HG03521 (cell line): ENCODE measurements at regions not wholly inside any gene's neighbourhood (a gene's known extent, or its start where the extent isn't known, plus 50 kb on each side); places are given as distances from the start of the nearest gene placed in this dataset.

ENCODE experiments used
- ATAC-seq: cut with Tn5 transposase; IDR thresholded peaks from one replicate; pipeline ENCODE4 v1.9.1; 2021; ENCODE audit warnings: mild to moderate bottlenecking, moderate library complexity; ENCODE audit not compliant: unreplicated experiment

GRCh38 chr18:21996351-21996826 lies 173.0 kb upstream of the GATA6 start:
- ATAC-seq, result no peak

- no peak for ATAC-seq
These were observed 171.9 kb upstream of the GATA6 start for GRCh38 chr18:21997207-21998143.

- no peak for ATAC-seq
These were observed 170.9 kb upstream of the GATA6 start for GRCh38 chr18:21998486-21998885.

GRCh38 chr18:22001912-22002487 lies 167.4 kb upstream of the GATA6 start:
- no peak for ATAC-seq

GRCh38 chr18:22005191-22005841 lies 164.1 kb upstream of the GATA6 start:
- ATAC-seq, result no peak

- no peak for ATAC-seq
These were observed 162.9 kb upstream of the GATA6 start for GRCh38 chr18:22006458-22006857.

- ATAC-seq, result no peak
These were observed 160.1 kb upstream of the GATA6 start for GRCh38 chr18:22009242-22009641.

- ATAC-seq, result no peak
These were observed 155.4 kb upstream of the GATA6 start for GRCh38 chr18:22013993-22014392.

GRCh38 chr18:22015156-22015555 lies 154.2 kb upstream of the GATA6 start:
- ATAC-seq, result no peak

- no peak for ATAC-seq
These were observed 151.0 kb upstream of the GATA6 start for GRCh38 chr18:22018366-22018765.

GRCh38 chr18:22019193-22019592 lies 150.2 kb upstream of the GATA6 start:
- ATAC-seq, result no peak

GRCh38 chr18:22020127-22020866 lies 149.1 kb upstream of the GATA6 start:
- no peak for ATAC-seq

GRCh38 chr18:22020867-22021370 lies 148.5 kb upstream of the GATA6 start:
- no peak for ATAC-seq

GRCh38 chr18:22021701-22022100 lies 147.7 kb upstream of the GATA6 start:
- ATAC-seq, result no peak

- ATAC-seq, result no peak
These were observed 144.5 kb upstream of the GATA6 start for GRCh38 chr18:22024924-22025323.

- no peak for ATAC-seq
These were observed 143.0 kb upstream of the GATA6 start for GRCh38 chr18:22026362-22026761.

GRCh38 chr18:22026889-22027288 lies 142.5 kb upstream of the GATA6 start:
- ATAC-seq, result no peak

- no peak for ATAC-seq
These were observed 137.8 kb upstream of the GATA6 start for GRCh38 chr18:22031611-22032010.

- ATAC-seq, result no peak
These were observed 136.9 kb upstream of the GATA6 start for GRCh38 chr18:22032392-22032961.

GRCh38 chr18:22033085-22033484 lies 136.3 kb upstream of the GATA6 start:
- no peak for ATAC-seq
